Gastrocnemius medialis (tissue), 4 donors: ENCODE measurements at regions not wholly inside any gene's neighbourhood (a gene's known extent, or its start where the extent isn't known, plus 50 kb on each side); places are given as distances from the start of the nearest gene placed in this dataset.

Experiments used
- CTCF ChIP-seq, 5 experiments: fragments of 450-650 bp in 3 of 5; fragments of 200-600 bp in 2 of 5; sonication (generic) in 2 of 5; IDR thresholded peaks in 4 of 5; conservative IDR thresholded peaks in 1 of 5; 1 replicate in 4 of 5; 2 replicates in 1 of 5; pipeline ENCODE4 v1.5.1; 2016 to 2019; ENCODE audit warnings: antibody characterized with exemption in 5 of 5, mild to moderate bottlenecking in 3 of 5, moderate library complexity in 3 of 5
- POLR2A ChIP-seq, 2 donors: fragments of 450-650 bp; IDR thresholded peaks; one replicate each; pipeline ENCODE4 v1.6.1; 2017; ENCODE audit warnings: antibody characterized with exemption in 2 of 2, mild to moderate bottlenecking in 2 of 2, moderate library complexity in 2 of 2

GRCh38 chr5:173771725-173772383 lies 116.3 kb upstream of the CPEB4 start:
- no peak for TF ChIP-seq POLR2A (IDR thresholded peaks at IDR 0.05)
- TF ChIP-seq CTCF (IDR thresholded peaks at IDR 0.05 in 4 of 5, conservative IDR thresholded peaks at IDR 0.05 in 1 of 5) = no peak
